NCI-H1092 treated with DMSO at 0.1 percent for 48 hours (cell line): ENCODE measurements at regions not wholly inside any gene's neighbourhood (a gene's known extent, or its start where the extent isn't known, plus 50 kb on each side); places are given as distances from the start of the nearest gene placed in this dataset.

ENCODE experiments used
- DNase-seq: peaks from one replicate; lab custom pipeline; 2025; lab: John Stamatoyannopoulos, UW

- no peak for DNase-seq
Measured at GRCh38 chr9:106528158-106528557, 334.8 kb upstream of the ZNF462 start.

GRCh38 chr9:106529616-106530015 lies 333.4 kb upstream of the ZNF462 start:
- no peak for DNase-seq

- no peak for DNase-seq
Measured at GRCh38 chr9:106531491-106531890, 331.5 kb upstream of the ZNF462 start.

- no peak for DNase-seq
Measured at GRCh38 chr9:106532306-106533015, 330.5 kb upstream of the ZNF462 start.

- no peak for DNase-seq
Measured at GRCh38 chr9:106534800-106535199, 328.2 kb upstream of the ZNF462 start.

GRCh38 chr9:106535439-106535838 lies 327.5 kb upstream of the ZNF462 start:
- DNase-seq: no peak

- DNase-seq: no peak
Measured at GRCh38 chr9:106557996-106558667, 304.8 kb upstream of the ZNF462 start.

- no peak for DNase-seq
Measured at GRCh38 chr9:106560540-106560939, 302.4 kb upstream of the ZNF462 start.

GRCh38 chr9:106575823-106576222 lies 287.1 kb upstream of the ZNF462 start:
- no peak for DNase-seq

GRCh38 chr9:106576232-106576760 lies 286.7 kb upstream of the ZNF462 start:
- DNase-seq: no peak

- DNase-seq: no peak
Measured at GRCh38 chr9:106577121-106577520, 285.8 kb upstream of the ZNF462 start.

- no peak for DNase-seq
Measured at GRCh38 chr9:106580546-106580945, 282.4 kb upstream of the ZNF462 start.

GRCh38 chr9:106581973-106582372 lies 281.0 kb upstream of the ZNF462 start:
- DNase-seq: no peak

GRCh38 chr9:106583751-106584150 lies 279.2 kb upstream of the ZNF462 start:
- DNase-seq: no peak

GRCh38 chr9:106587042-106587441 lies 275.9 kb upstream of the ZNF462 start:
- DNase-seq: no peak

- DNase-seq: no peak
Measured at GRCh38 chr9:106588626-106589025, 274.3 kb upstream of the ZNF462 start.

- DNase-seq: no peak
Measured at GRCh38 chr9:106590759-106591505, 272.0 kb upstream of the ZNF462 start.

- DNase-seq: no peak
Measured at GRCh38 chr9:106593201-106593600, 269.8 kb upstream of the ZNF462 start.

GRCh38 chr9:106596984-106597383 lies 266.0 kb upstream of the ZNF462 start:
- DNase-seq: no peak

- DNase-seq: no peak
Measured at GRCh38 chr9:106600955-106601560, 261.9 kb upstream of the ZNF462 start.

GRCh38 chr9:106602344-106602743 lies 260.6 kb upstream of the ZNF462 start:
- no peak for DNase-seq

- peak; percentile 43 for DNase-seq
Measured at GRCh38 chr9:106613250-106613737, 249.7 kb upstream of the ZNF462 start.
